ENCODE measurements at regions not wholly inside any gene's neighbourhood (a gene's known extent, or its start where the extent isn't known, plus 50 kb on each side); places are given as distances from the start of the nearest gene placed in this dataset.

- no peak for TF ChIP-seq ZNF644 (tag; IDR thresholded peaks at IDR 0.05; ENCODE audit: low read depth)
- TF ChIP-seq ZNF57 (CRISPR knock-in tag; IDR thresholded peaks at IDR 0.05), result no peak
- no peak for TF ChIP-seq ESRRA (IDR thresholded peaks at IDR 0.05; ENCODE audit: borderline replicate concordance, low read depth)
- no peak for TF ChIP-seq PBX2 (CRISPR knock-in tag; IDR thresholded peaks at IDR 0.05; ENCODE audit: low read depth)
- no peak for TF ChIP-seq PBX2 (tag; conservative IDR thresholded peaks at IDR 0.05; ENCODE audit: low read depth)
- TF ChIP-seq, protein P1, sequence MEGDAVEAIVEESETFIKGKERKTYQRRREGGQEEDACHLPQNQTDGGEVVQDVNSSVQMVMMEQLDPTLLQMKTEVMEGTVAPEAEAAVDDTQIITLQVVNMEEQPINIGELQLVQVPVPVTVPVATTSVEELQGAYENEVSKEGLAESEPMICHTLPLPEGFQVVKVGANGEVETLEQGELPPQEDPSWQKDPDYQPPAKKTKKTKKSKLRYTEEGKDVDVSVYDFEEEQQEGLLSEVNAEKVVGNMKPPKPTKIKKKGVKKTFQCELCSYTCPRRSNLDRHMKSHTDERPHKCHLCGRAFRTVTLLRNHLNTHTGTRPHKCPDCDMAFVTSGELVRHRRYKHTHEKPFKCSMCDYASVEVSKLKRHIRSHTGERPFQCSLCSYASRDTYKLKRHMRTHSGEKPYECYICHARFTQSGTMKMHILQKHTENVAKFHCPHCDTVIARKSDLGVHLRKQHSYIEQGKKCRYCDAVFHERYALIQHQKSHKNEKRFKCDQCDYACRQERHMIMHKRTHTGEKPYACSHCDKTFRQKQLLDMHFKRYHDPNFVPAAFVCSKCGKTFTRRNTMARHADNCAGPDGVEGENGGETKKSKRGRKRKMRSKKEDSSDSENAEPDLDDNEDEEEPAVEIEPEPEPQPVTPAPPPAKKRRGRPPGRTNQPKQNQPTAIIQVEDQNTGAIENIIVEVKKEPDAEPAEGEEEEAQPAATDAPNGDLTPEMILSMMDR (IDR thresholded peaks at IDR 0.05 in 2 of 3, conservative IDR thresholded peaks at IDR 0.05 in 1 of 3; ENCODE audit: insufficient read depth in 2 of 3, low read depth in 1 of 3, low read length in 3 of 3), result no peak
- no peak for TF ChIP-seq PHF8 (IDR thresholded peaks at IDR 0.05; ENCODE audit: borderline replicate concordance, low read length)
These were observed 332.3 kb upstream of the ADAMTSL1 start for GRCh38 chr9:18141681-18142080.

Data from K562 (cell line).